HFFc6 (cell line): ENCODE measurements at regions not wholly inside any gene's neighbourhood (a gene's known extent, or its start where the extent isn't known, plus 50 kb on each side); places are given as distances from the start of the nearest gene placed in this dataset.

ENCODE experiments used
- DNase-seq: peaks from one replicate; pipeline ENCODE4 v3.0.0-alpha.2; 2018
- H3K27ac Mint-ChIP-seq: 2 replicates; pipeline ENCODE4 v1.8.0; 2020; ENCODE audit warnings: mild to moderate bottlenecking, mixed read lengths
- H3K27me3 Mint-ChIP-seq: 2 replicates; pipeline ENCODE4 v1.8.0; 2021; ENCODE audit warnings: mild to moderate bottlenecking, moderate library complexity, mixed read lengths; ENCODE audit not compliant: insufficient read depth
- H3K36me3 Mint-ChIP-seq: 2 replicates; pipeline ENCODE4 v1.8.0; 2021; ENCODE audit warnings: low read depth, mixed read lengths
- H3K4me1 Mint-ChIP-seq: 2 replicates; pipeline ENCODE4 v1.8.0; 2020; ENCODE audit warnings: low read depth, mixed read lengths
- H3K4me3 Mint-ChIP-seq: 2 replicates; pipeline ENCODE4 v1.8.0; 2020; ENCODE audit warnings: mild to moderate bottlenecking, moderate library complexity, mixed read lengths
- H3K9me3 Mint-ChIP-seq: 2 replicates; pipeline ENCODE4 v1.8.0; 2020; ENCODE audit warnings: mild to moderate bottlenecking, mixed read lengths
- TF ChIP-seq, protein P1 (sequence below): fragments of 200-600 bp; sonication (generic); IDR thresholded peaks from 2 replicates; pipeline ENCODE4 v1.5.0; 2021; ENCODE audit warnings: antibody characterized with exemption, mild to moderate bottlenecking

DNA sequence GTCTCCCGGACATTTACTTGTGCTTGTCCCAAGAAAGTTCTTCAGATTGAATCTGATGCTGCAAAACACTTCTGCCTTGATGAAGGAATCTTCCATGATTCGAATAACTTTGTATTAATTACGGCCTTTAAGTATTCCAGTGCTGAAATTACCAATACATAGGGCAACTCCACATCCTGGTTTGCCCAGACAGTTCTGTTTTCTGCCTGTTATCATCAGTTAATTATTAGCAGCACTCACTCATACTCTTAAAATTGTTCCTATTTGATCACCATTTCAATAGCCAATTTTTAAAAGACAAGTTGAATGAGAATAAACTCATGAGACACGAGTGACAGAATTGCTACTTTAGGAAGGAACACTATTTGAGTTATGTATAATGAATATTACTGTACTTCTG, 620.7 kb upstream of the ZEB2 start:
- no peaks in the 10 kb centered on the region for H3K36me3 Mint-ChIP-seq
- no peak overlapping the region for H3K27ac Mint-ChIP-seq
- no peaks in the 10 kb centered on the region for H3K27me3 Mint-ChIP-seq
- H3K4me1 Mint-ChIP-seq: peaks cover 6% of the 10 kb centered on the region; the same call in 1 of the 2 replicates
- no peak for DNase-seq
- no peaks in the 10 kb centered on the region for H3K9me3 Mint-ChIP-seq
- no peak overlapping the region for H3K4me3 Mint-ChIP-seq
- TF ChIP-seq, protein P1, sequence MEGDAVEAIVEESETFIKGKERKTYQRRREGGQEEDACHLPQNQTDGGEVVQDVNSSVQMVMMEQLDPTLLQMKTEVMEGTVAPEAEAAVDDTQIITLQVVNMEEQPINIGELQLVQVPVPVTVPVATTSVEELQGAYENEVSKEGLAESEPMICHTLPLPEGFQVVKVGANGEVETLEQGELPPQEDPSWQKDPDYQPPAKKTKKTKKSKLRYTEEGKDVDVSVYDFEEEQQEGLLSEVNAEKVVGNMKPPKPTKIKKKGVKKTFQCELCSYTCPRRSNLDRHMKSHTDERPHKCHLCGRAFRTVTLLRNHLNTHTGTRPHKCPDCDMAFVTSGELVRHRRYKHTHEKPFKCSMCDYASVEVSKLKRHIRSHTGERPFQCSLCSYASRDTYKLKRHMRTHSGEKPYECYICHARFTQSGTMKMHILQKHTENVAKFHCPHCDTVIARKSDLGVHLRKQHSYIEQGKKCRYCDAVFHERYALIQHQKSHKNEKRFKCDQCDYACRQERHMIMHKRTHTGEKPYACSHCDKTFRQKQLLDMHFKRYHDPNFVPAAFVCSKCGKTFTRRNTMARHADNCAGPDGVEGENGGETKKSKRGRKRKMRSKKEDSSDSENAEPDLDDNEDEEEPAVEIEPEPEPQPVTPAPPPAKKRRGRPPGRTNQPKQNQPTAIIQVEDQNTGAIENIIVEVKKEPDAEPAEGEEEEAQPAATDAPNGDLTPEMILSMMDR: no peak

DNA sequence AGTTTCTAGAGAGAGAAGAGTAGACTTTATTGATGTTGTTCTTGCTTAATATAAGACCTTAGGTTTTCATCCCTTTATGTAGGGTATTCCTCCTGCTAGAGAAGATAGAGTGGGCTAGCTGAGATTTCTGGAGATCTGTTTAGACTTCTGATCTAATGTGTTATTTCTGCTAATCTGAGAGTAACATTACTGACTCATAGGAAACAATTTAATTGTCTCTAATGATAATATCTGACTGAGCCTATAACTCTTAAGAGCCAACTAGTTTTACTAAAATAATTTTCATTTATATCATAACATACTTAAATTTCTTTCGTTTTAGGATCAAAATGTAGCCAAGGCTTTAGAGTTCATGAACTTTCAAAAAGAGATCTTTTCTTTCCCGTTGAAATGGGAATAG, 618.7 kb upstream of the ZEB2 start:
- no peak for DNase-seq
- Mint-ChIP-seq H3K36me3 (no peaks in the 10 kb centered on the region), H3K27me3 (no peaks in the 10 kb centered on the region), H3K27ac (no peak overlapping the region), H3K4me3 (no peak overlapping the region), H3K9me3 (no peaks in the 10 kb centered on the region), H3K4me1 (peaks cover 6% of the 10 kb centered on the region; the same call in 1 of the 2 replicates)
- TF ChIP-seq, protein P1: no peak

DNA sequence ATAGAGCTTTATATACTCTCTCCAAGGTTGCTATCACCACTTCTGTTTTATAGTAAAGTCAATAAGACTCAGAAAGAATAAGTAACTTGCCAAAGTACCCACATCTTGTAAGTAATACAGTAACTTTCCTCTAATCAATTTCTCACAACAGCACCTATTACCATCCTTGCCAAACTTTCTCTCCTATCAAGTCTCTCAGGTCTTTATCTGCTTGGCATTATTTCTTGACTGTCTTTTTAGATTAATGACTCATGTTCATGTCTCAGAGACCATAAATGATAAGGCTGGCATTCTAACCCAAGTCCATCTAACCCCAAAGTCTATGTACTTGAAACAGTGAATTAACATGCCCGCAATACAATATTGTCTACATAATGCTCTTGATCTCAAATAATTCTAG, 618.0 kb upstream of the ZEB2 start:
- no peaks in the 10 kb centered on the region for H3K9me3 Mint-ChIP-seq
- no peak overlapping the region for H3K4me3 Mint-ChIP-seq
- H3K4me1 Mint-ChIP-seq: peaks cover 6% of the 10 kb centered on the region; the same call in 1 of the 2 replicates
- TF ChIP-seq, protein P1: no peak
- H3K27me3 Mint-ChIP-seq: no peaks in the 10 kb centered on the region
- no peaks in the 10 kb centered on the region for H3K36me3 Mint-ChIP-seq
- H3K27ac Mint-ChIP-seq: no peak overlapping the region
- no peak for DNase-seq

DNA sequence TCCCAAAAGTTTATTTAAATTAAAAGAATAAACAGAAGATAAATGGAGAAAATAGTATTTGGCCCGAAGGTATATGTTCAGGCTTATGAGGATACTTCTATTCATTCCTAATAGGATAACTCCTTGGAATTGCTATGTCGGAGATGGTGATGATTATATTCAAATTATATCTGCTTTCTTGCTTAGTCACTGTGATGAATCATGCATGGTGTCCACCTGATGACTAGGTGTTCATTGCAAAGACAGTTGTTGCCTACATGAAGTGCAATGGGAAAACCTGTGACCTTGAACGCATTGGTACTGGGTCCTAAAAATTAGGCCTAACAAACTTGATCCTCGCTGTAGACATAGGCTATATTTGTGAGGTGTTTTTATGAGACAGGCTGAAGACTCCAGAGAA, 617.3 kb upstream of the ZEB2 start:
- Mint-ChIP-seq H3K27me3 (no peaks in the 10 kb centered on the region), H3K36me3 (no peaks in the 10 kb centered on the region), H3K27ac (no peak overlapping the region), H3K4me1 (peaks cover 6% of the 10 kb centered on the region; the same call in 1 of the 2 replicates), H3K9me3 (no peaks in the 10 kb centered on the region), H3K4me3 (no peak overlapping the region)
- TF ChIP-seq, protein P1: no peak
- DNase-seq: no peak

DNA sequence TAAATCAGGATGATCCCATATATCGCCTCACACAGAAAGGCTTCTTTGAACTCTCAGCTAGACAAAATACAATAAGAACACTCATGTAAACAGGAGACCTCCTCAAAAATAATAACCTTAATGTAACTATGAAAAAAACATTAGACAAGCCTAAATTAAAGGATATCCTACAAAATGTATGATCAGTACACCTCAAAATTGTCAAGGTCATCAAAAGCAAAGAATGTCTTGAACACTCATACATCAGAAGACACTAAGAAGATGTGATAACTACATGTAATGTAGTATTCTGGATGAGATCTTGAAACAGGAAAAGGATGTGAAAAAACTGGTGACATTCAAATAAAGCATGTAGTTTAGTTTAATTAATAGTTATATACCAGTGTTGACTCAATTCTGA, 616.8 kb upstream of the ZEB2 start:
- DNase-seq: no peak
- no peak overlapping the region for H3K4me3 Mint-ChIP-seq
- TF ChIP-seq, protein P1: no peak
- peaks cover 6% of the 10 kb centered on the region; the same call in 1 of the 2 replicates for H3K4me1 Mint-ChIP-seq
- no peak overlapping the region for H3K27ac Mint-ChIP-seq
- H3K27me3 Mint-ChIP-seq: no peaks in the 10 kb centered on the region
- H3K9me3 Mint-ChIP-seq: no peaks in the 10 kb centered on the region
- H3K36me3 Mint-ChIP-seq: no peaks in the 10 kb centered on the region

DNA sequence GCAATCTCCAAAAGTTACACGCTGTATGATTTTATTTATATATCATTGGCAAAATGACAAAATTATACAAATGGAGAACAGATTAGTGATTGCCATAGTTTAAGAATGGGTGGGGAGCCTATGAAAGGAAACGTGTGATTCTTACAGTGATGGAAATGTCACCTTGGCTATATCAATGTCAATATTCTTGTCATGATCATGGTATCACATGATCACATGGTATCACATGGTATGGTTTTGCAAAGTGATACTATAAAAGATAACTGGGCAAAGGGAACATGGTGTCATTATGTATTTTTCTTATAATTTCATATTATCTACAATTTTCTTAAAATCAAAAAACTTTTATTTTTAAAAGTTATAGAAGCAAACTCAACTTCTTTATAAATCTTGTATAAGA, 606.2 kb upstream of the ZEB2 start:
- no peaks in the 10 kb centered on the region for H3K36me3 Mint-ChIP-seq
- no peak for DNase-seq
- H3K27ac Mint-ChIP-seq: no peak overlapping the region
- H3K4me3 Mint-ChIP-seq: no peak overlapping the region
- H3K27me3 Mint-ChIP-seq: no peaks in the 10 kb centered on the region
- TF ChIP-seq, protein P1: no peak
- no peaks in the 10 kb centered on the region for H3K9me3 Mint-ChIP-seq
- H3K4me1 Mint-ChIP-seq: peaks cover 10% of the 10 kb centered on the region
